ENCODE measurements at regions not wholly inside any gene's neighbourhood (a gene's known extent, or its start where the extent isn't known, plus 50 kb on each side); places are given as distances from the start of the nearest gene placed in this dataset.

GRCh38 chr17:14752011-14752410 is 451.1 kb downstream of the HS3ST3B1 start:
- TF ChIP-seq CTCF (IDR thresholded peaks at IDR 0.05; ENCODE audit: low read depth, low read length), result no peak
- TF ChIP-seq EZH2phosphoT487 (IDR thresholded peaks at IDR 0.05; ENCODE audit: low read depth), result no peak
